Activated CD4-positive, alpha-beta T cell treated with anti-CD3 and anti-CD28 coated beads, Interleukin-2, amount 10 ng/mL, durations not matched to agents 24 days and 14 days (primary cell): ENCODE measurements at regions not wholly inside any gene's neighbourhood (a gene's known extent, or its start where the extent isn't known, plus 50 kb on each side); places are given as distances from the start of the nearest gene placed in this dataset.

ENCODE experiments used
- DNase-seq: peaks from one replicate; pipeline ENCODE4 v3.0.0; 2022
- H3K27ac Mint-ChIP-seq: one replicate; pipeline ENCODE4 v1.8.0; 2022; ENCODE audit warnings: mild to moderate bottlenecking, mixed read lengths
- H3K27me3 Mint-ChIP-seq: one replicate; pipeline ENCODE4 v1.8.0; 2022; ENCODE audit warnings: mixed read lengths
- H3K36me3 Mint-ChIP-seq: one replicate; pipeline ENCODE4 v1.8.0; 2022; ENCODE audit warnings: low read depth, mild to moderate bottlenecking, mixed read lengths
- H3K4me1 Mint-ChIP-seq: one replicate; pipeline ENCODE4 v1.8.0; 2021; ENCODE audit warnings: mixed read lengths
- H3K4me3 Mint-ChIP-seq: one replicate; pipeline ENCODE4 v1.8.0; 2022; ENCODE audit warnings: mild to moderate bottlenecking, moderate library complexity, mixed read lengths
- H3K9me3 Mint-ChIP-seq: one replicate; pipeline ENCODE4 v1.8.0; 2021; ENCODE audit warnings: mixed read lengths
- intact Hi-C: fragments of 100-400 bp; cut with micrococcal nuclease; formaldehyde crosslinking; loops from one replicate; pipeline ENCODE4 v1.15.1; 2023

DNA sequence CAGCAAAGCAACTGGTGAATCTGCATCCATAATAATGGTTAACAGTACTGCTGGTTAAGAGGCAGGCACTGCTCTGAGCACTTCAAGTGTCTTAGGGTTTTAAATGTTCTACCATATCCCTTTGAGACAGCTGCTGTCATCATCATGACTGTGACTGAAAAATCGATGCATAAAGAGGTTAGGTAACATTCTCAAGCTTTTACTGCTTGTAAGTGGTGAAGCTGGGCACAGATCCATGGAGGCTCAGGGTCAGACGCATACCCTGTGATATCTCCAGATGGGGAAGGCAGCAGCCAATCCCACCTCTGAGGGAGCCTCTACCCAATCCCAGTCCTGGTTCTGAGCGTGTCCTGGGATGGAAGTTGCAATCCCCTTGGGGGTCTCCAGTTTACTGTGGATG is 57.6 kb upstream of the SOX9 start:
- no peak overlapping the region for H3K27ac Mint-ChIP-seq
- intact Hi-C loops = no loop called here
- H3K4me3 Mint-ChIP-seq = no peak overlapping the region
- no peaks in the 10 kb centered on the region for H3K27me3 Mint-ChIP-seq
- H3K4me1 Mint-ChIP-seq = no peaks in the 10 kb centered on the region
- no peak for DNase-seq
- no peaks in the 10 kb centered on the region for H3K36me3 Mint-ChIP-seq
- H3K9me3 Mint-ChIP-seq = peaks cover 4% of the 10 kb centered on the region

DNA sequence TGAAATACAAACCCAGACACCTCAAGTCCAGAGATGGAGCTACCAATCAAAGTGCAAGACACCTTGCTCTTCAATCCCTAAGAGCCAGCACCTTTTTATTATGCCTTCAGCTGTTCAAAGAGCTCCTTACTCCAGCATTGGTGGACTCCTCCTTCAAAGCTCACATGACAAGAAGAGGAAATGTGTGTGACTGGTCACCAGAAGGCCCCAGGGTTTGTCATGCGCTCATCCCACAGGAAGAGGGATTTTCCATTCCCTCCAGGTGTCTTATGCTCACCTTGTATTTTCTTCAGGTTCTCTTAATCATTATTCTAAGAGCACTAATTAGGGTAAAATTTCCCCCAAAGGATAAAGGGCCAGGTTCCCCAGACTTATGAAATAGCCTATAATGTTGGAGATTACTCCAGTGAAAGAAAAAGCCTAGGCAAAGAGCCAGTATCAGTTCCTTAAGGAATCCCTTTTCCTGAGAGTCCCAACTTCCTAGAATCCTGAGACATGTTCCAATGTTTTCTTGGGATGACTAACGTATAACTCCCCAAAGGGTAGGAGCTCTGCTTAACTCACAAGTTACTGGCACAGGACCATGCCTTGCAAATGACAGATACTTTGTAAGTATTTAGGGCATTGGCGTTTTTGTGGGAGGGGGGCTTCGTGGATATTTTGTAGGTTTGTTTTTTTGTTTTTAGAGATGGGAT is 56.9 kb upstream of the SOX9 start:
- Mint-ChIP-seq H3K27ac (no peak overlapping the region), H3K9me3 (peaks cover 4% of the 10 kb centered on the region), H3K4me3 (no peak overlapping the region), H3K4me1 (no peaks in the 10 kb centered on the region), H3K36me3 (no peaks in the 10 kb centered on the region), H3K27me3 (no peaks in the 10 kb centered on the region)
- intact Hi-C loops = no loop called here
- DNase-seq = no peak

DNA sequence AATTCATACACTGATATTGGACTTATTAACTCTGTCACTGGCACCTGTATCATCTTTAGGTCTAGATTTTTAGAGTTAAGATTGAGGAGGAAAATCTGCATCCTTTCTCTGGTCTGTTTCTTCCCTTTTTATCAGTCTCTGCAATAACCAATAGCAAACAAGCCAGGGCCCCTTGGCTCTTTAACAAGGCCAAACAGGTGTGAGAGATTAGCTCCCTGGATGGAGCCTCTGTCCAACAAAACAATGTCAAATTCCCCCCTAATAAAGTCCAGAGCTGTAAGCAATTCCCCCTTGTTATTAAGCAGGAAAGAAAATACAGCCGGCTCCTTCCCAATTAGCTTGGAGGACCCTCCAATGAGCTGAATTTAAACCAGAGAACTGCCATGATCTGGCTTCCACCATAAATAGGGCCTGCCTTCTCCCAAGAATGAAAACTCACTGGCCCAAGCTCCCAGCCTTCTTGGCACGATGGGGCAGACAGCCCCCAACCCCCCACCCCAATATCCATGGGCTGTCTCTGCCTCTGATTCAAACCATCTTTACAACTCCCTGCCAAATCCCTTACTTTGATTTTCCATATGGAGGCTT is 56.1 kb upstream of the SOX9 start:
- Mint-ChIP-seq H3K36me3 (no peaks in the 10 kb centered on the region), H3K27ac (no peak overlapping the region), H3K4me1 (no peaks in the 10 kb centered on the region), H3K4me3 (no peak overlapping the region), H3K9me3 (peaks cover 4% of the 10 kb centered on the region), H3K27me3 (no peaks in the 10 kb centered on the region)
- DNase-seq = no peak
- intact Hi-C loops = no loop called here

DNA sequence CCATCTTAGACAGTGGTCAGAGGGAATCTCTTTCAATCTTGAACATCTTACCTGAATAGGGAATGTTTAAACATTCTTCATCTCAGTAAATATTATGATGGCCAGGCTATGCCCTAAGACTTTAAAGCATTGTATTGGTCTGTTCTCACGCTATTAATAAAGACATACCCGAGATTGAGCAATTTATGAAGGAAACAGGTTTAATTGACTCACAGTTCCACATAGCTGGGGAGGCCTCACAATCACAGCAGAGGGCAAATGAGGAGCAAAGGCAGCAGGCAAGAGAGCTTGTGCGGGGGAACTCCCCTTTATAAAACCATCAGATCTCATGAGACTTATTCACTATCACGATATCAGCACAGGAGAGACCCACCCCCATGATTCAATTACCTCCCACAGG is 55.3 kb upstream of the SOX9 start:
- Mint-ChIP-seq H3K27me3 (no peaks in the 10 kb centered on the region), H3K9me3 (peaks cover 4% of the 10 kb centered on the region), H3K36me3 (no peaks in the 10 kb centered on the region), H3K27ac (no peak overlapping the region), H3K4me1 (no peaks in the 10 kb centered on the region), H3K4me3 (no peak overlapping the region)
- DNase-seq = no peak
- intact Hi-C loops = no loop called here

DNA sequence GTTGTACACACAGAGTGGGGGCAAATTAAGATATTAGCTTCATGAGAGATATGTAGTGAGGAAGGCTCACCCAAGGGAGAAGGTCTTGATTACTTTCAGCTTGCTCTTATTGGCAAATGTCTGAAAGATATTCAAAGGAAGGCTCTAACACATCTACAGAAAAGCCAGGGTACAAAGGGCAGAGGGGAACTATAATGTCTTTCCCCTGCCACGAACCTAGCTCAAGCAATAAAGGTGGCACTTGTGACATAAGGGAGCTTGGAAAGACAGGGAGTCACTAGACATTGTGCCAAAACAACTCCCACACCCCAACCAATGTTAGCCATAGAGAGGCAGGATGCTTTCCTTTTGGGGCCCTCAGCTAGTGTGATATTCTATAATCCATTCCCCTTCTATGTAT is 52.2 kb upstream of the SOX9 start:
- Mint-ChIP-seq H3K27ac (no peak overlapping the region), H3K9me3 (peaks cover 4% of the 10 kb centered on the region), H3K4me3 (no peak overlapping the region), H3K36me3 (no peaks in the 10 kb centered on the region), H3K27me3 (no peaks in the 10 kb centered on the region), H3K4me1 (no peaks in the 10 kb centered on the region)
- no peak for DNase-seq
- intact Hi-C loops = no loop called here

DNA sequence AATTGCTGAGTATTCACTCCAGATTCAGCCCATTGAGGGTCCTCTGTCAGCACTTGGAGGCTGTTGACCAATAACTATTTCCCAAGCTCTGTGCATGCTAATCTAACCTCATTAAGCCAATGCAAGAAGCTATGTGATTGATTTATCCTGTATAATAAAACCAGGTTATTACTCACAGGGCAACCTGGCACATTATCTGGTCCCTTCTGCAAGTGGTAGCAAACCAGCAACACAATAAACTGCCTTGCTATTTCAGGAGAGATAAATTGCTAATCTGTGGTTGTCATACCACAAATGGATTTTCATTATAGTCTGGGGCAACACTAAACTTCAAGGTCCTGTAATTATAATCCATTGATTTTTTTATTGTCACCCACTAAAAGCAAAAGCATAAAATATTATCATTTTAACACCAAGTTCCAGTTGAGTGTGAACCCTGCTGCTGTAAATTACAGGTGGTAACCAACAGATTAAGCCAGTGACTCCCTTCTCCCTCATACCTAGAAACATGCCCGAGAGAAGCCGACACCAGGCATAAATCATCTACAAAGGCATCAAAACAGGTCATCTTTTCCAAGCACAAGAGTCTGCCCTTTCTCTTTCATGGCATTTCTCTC is 51.1 kb upstream of the SOX9 start:
- Mint-ChIP-seq H3K27me3 (no peaks in the 10 kb centered on the region), H3K4me3 (no peak overlapping the region), H3K36me3 (no peaks in the 10 kb centered on the region), H3K9me3 (peaks cover 4% of the 10 kb centered on the region), H3K4me1 (no peaks in the 10 kb centered on the region), H3K27ac (no peak overlapping the region)
- no peak for DNase-seq
- intact Hi-C loops = no loop called here
